ENCODE measurements at regions not wholly inside any gene's neighbourhood (a gene's known extent, or its start where the extent isn't known, plus 50 kb on each side); places are given as distances from the start of the nearest gene placed in this dataset.
"Not testable (repeated sequence)": the region's sequence is repeated elsewhere in the genome, so short reads cannot be mapped to it uniquely, and the experiment has no call there.

- no peak for DNase-seq (ENCODE audit: low spot score)
These were observed 70.9 kb upstream of the N4BP1 start for GRCh38 chr16:48680881-48681280.

GRCh38 chr16:48676836-48677235 lies 66.9 kb upstream of the N4BP1 start:
- no peak for DNase-seq (ENCODE audit: low spot score)

GRCh38 chr16:48668184-48668583 lies 58.2 kb upstream of the N4BP1 start:
- not testable (repeated sequence) for DNase-seq (ENCODE audit: low spot score)

- no peak for DNase-seq (ENCODE audit: low spot score)
These were observed 50.0 kb upstream of the N4BP1 start for GRCh38 chr16:48659940-48660339.

Data from SW480 (cell line).